Caco-2 (cell line): ENCODE measurements at regions not wholly inside any gene's neighbourhood (a gene's known extent, or its start where the extent isn't known, plus 50 kb on each side); places are given as distances from the start of the nearest gene placed in this dataset.
"Not testable (repeated sequence)": the region's sequence is repeated elsewhere in the genome, so short reads cannot be mapped to it uniquely, and the experiment has no call there.

Experiments used
- BruUV-seq: library from RNA; stranded (reverse); fragments of 400-500 nt; replicated peaks from 2 replicates; lab custom pipeline; 2021; lab: Mats Ljungman, UMichigan
- CTCF ChIA-PET: fragments of 300-600 bp; sonication (Branson Sonifier 250); formaldehyde crosslinking; loops from one replicate; lab custom pipeline; 2022; ENCODE audit warnings: antibody characterized with exemption; lab: Charles Lee
- POLR2A ChIA-PET: fragments of 300-600 bp; sonication (Branson Sonifier 250); formaldehyde crosslinking; loops from one replicate; lab custom pipeline; 2022; ENCODE audit warnings: antibody characterized with exemption; lab: Charles Lee
- DNase-seq, 2 experiments: peaks; one replicate each; pipeline versions ENCODE4 v3.0.0 to v3.0.0-alpha.2; 2020 to 2022
- H3K27me3 ChIP-seq: replicated peaks from 2 replicates; pipeline ENCODE4 v1.6.0; 2011; ENCODE audit warnings: low read length; ENCODE audit not compliant: control insufficient read depth, insufficient read depth
- H3K36me3 ChIP-seq: 2 replicates; pipeline ENCODE4 v1.5.1; 2011; ENCODE audit warnings: low read length; ENCODE audit not compliant: control insufficient read depth, insufficient read depth
- H3K4me1 ChIP-seq: fragments of 250-450 bp; sonication (Bioruptor Pico); 2 replicates; pipeline ENCODE4 v1.5.1; 2020; ENCODE audit warnings: mild to moderate bottlenecking
- H3K4me3 ChIP-seq: 2 replicates; pipeline ENCODE4 v1.5.1; 2011; ENCODE audit warnings: low read depth, mild to moderate bottlenecking, control low read depth, low read length
- H3K9me3 ChIP-seq: fragments of 250-450 bp; sonication (Bioruptor Pico); 2 replicates; pipeline ENCODE4 v1.5.1; 2020; ENCODE audit warnings: mild to moderate bottlenecking, moderate library complexity
- H3K27ac Mint-ChIP-seq: one replicate; pipeline ENCODE4 v1.8.0; 2022; ENCODE audit warnings: mixed read lengths; ENCODE audit not compliant: unreplicated experiment
- H3K27me3 Mint-ChIP-seq: one replicate; pipeline ENCODE4 v1.8.0; 2022; ENCODE audit warnings: mixed read lengths; ENCODE audit not compliant: insufficient read depth, unreplicated experiment
- H3K36me3 Mint-ChIP-seq: one replicate; pipeline ENCODE4 v1.8.0; 2022; ENCODE audit warnings: mild to moderate bottlenecking, mixed read lengths; ENCODE audit not compliant: insufficient read depth, unreplicated experiment
- H3K4me1 Mint-ChIP-seq: one replicate; pipeline ENCODE4 v1.8.0; 2022; ENCODE audit warnings: low read depth, mixed read lengths; ENCODE audit not compliant: unreplicated experiment
- H3K4me3 Mint-ChIP-seq: one replicate; pipeline ENCODE4 v1.8.0; 2022; ENCODE audit warnings: mild to moderate bottlenecking, moderate library complexity, mixed read lengths; ENCODE audit not compliant: unreplicated experiment
- H3K9me3 Mint-ChIP-seq: one replicate; pipeline ENCODE4 v1.8.0; 2022; ENCODE audit warnings: mixed read lengths; ENCODE audit not compliant: unreplicated experiment
- CTCF ChIP-seq, 2 experiments: fragments of 200-600 bp in 1 of 2; IDR thresholded peaks; 1 replicate in 1 of 2; 2 replicates in 1 of 2; pipeline versions ENCODE4 v1.5.1 to v1.8.0; 2011 to 2022; ENCODE audit warnings: antibody characterized with exemption in 1 of 2, control low read depth in 1 of 2, inconsistent platforms in 1 of 2, low read depth in 1 of 2, low read length in 1 of 2, mild to moderate bottlenecking in 1 of 2, moderate library complexity in 1 of 2; ENCODE audit not compliant: insufficient read depth in 1 of 2, severe bottlenecking in 1 of 2, unreplicated experiment in 1 of 2
- intact Hi-C: fragments of 100-400 bp; cut with micrococcal nuclease; formaldehyde crosslinking; loops from one replicate; pipeline ENCODE4 v1.10.0; 2022; ENCODE audit not compliant: unreplicated experiment

GRCh38 chr20:19137641-19138040, 74.8 kb upstream of the SLC24A3 start:
- Histone ChIP-seq H3K4me1 (no peaks in the 10 kb centered on the region), H3K9me3 (0 out of 2 replicates have a peak, but pooled peaks cover 6% of the 10 kb centered on the region), H3K4me3 (no peak overlapping the region), H3K27me3 (no peaks in the 10 kb centered on the region), H3K36me3 (no peaks in the 10 kb centered on the region)
- ChIA-PET CTCF (no interaction called here), POLR2A (no interaction called here)
- Mint-ChIP-seq H3K9me3 (peaks cover 32% of the 10 kb centered on the region), H3K4me3 (no peak overlapping the region), H3K27ac (no peak overlapping the region), H3K36me3 (no peaks in the 10 kb centered on the region), H3K4me1 (no peaks in the 10 kb centered on the region), H3K27me3 (peaks cover 5% of the 10 kb centered on the region)
- intact Hi-C loops, result no loop called here
- DNase-seq, result no peak
- no TSS peak for BruUV-seq
- TF ChIP-seq CTCF (IDR thresholded peaks at IDR 0.05; ENCODE audit: insufficient read depth in 1 of 2, low read depth in 1 of 2, low read length in 1 of 2, severe bottlenecking in 1 of 2, unreplicated experiment in 1 of 2), result no peak

- no peak for DNase-seq
- TF ChIP-seq CTCF (IDR thresholded peaks at IDR 0.05; ENCODE audit: insufficient read depth in 1 of 2, low read depth in 1 of 2, low read length in 1 of 2, severe bottlenecking in 1 of 2, unreplicated experiment in 1 of 2), result no peak
- BruUV-seq, result no TSS peak
- no peaks in the 10 kb centered on the region for H3K4me1 ChIP-seq
- Mint-ChIP-seq H3K27ac (no peak overlapping the region), H3K9me3 (peaks cover 32% of the 10 kb centered on the region), H3K27me3 (peaks cover 5% of the 10 kb centered on the region), H3K4me3 (no peak overlapping the region), H3K4me1 (no peaks in the 10 kb centered on the region), H3K36me3 (no peaks in the 10 kb centered on the region)
- intact Hi-C loops, result no loop called here
- CTCF ChIA-PET, result no interaction called here
- POLR2A ChIA-PET, result no interaction called here
- H3K27me3 ChIP-seq, result no peaks in the 10 kb centered on the region
- H3K9me3 ChIP-seq, result 0 out of 2 replicates have a peak, but pooled peaks cover 6% of the 10 kb centered on the region
- H3K4me3 ChIP-seq, result no peak overlapping the region
- H3K36me3 ChIP-seq, result no peaks in the 10 kb centered on the region
Measured at GRCh38 chr20:19138758-19139157, 73.7 kb upstream of the SLC24A3 start.

GRCh38 chr20:19139584-19139983, 72.9 kb upstream of the SLC24A3 start:
- H3K4me3 Mint-ChIP-seq, POLR2A ChIA-PET, H3K27me3 Mint-ChIP-seq, DNase-seq, intact Hi-C loops, H3K36me3 ChIP-seq, H3K27ac Mint-ChIP-seq, CTCF ChIA-PET, H3K9me3 ChIP-seq, BruUV-seq, H3K36me3 Mint-ChIP-seq, H3K4me1 Mint-ChIP-seq, H3K4me3 ChIP-seq, H3K4me1 ChIP-seq, H3K27me3 ChIP-seq: not testable (repeated sequence)
- peaks cover 26% of the 10 kb centered on the region for H3K9me3 Mint-ChIP-seq

- Mint-ChIP-seq H3K36me3 (no peaks in the 10 kb centered on the region), H3K27me3 (peaks cover 5% of the 10 kb centered on the region), H3K9me3 (peaks cover 24% of the 10 kb centered on the region), H3K4me3 (no peak overlapping the region), H3K4me1 (no peaks in the 10 kb centered on the region), H3K27ac (no peak overlapping the region)
- intact Hi-C loops, result no loop called here
- no peak for TF ChIP-seq CTCF (IDR thresholded peaks at IDR 0.05; ENCODE audit: insufficient read depth in 1 of 2, low read depth in 1 of 2, low read length in 1 of 2, severe bottlenecking in 1 of 2, unreplicated experiment in 1 of 2)
- CTCF ChIA-PET, result no interaction called here
- no peak for DNase-seq
- Histone ChIP-seq H3K4me3 (no peak overlapping the region), H3K4me1 (no peaks in the 10 kb centered on the region), H3K27me3 (no peaks in the 10 kb centered on the region), H3K9me3 (0 out of 2 replicates have a peak, but pooled peaks cover 6% of the 10 kb centered on the region), H3K36me3 (no peaks in the 10 kb centered on the region)
- POLR2A ChIA-PET, result no interaction called here
- BruUV-seq, result no TSS peak
Measured at GRCh38 chr20:19141998-19142397, 70.4 kb upstream of the SLC24A3 start.
